A673 (cell line): ENCODE measurements at regions not wholly inside any gene's neighbourhood (a gene's known extent, or its start where the extent isn't known, plus 50 kb on each side); places are given as distances from the start of the nearest gene placed in this dataset.

Experiments used
- EZH2 ChIP-seq: fragments of 200-600 bp; sonication (generic); IDR thresholded peaks from 2 replicates; pipeline ENCODE4 v1.6.1; 2017; ENCODE audit warnings: borderline replicate concordance, low read depth, mild to moderate bottlenecking, mixed read lengths, antibody characterized with exemption, low read length; ENCODE audit not compliant: poor library complexity, severe bottlenecking
- TF ChIP-seq, protein P1 (sequence below): fragments of 300-800, 200-600 bp; sonication (generic); conservative IDR thresholded peaks from 2 replicates; pipeline ENCODE4 v1.5.1; 2017; ENCODE audit warnings: low read depth, mild to moderate bottlenecking, antibody characterized with exemption, low read length, moderate library complexity, mixed read lengths

DNA sequence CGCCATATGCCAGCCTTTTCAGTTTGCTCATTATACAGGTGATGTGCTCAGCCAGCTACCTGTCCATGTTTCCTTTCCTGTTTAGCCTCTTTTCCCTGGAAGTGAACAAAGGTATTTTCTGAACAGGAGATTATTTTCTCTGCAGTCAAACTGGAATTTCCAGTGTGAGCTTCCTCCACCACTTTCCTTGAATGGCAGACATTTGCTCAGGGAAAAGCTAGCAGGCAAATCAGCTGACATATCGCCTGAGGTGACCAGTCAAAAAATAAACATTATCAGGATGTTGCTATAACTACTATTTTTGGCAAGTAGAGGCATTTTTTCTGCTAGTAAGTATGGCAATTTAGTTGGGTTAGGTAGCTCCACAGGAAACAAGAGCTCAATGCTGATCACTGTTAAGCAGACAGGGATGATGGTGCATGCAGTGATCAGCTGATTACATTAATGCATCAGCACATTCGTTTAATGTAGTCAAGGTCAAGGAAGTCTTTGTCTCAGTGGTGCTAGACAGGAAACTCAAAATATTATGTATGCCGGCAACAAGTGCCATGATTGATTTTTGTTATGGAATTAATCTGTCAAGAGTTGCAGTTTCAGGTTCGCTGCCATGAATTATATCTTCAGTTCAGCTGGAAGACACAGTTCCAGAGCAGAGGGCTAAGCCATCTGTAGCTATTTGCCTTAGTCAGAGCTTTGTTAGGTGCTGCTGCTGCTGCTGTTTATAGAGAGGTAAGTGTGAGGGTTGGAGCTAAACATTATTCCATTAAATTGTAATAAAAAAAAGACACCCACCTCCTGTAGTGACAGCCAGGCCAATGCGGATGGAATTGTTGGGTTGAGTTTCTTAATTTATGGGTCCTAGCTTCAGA lies 179.7 kb upstream of the ST6GALNAC5 start:
- TF ChIP-seq, protein P1, sequence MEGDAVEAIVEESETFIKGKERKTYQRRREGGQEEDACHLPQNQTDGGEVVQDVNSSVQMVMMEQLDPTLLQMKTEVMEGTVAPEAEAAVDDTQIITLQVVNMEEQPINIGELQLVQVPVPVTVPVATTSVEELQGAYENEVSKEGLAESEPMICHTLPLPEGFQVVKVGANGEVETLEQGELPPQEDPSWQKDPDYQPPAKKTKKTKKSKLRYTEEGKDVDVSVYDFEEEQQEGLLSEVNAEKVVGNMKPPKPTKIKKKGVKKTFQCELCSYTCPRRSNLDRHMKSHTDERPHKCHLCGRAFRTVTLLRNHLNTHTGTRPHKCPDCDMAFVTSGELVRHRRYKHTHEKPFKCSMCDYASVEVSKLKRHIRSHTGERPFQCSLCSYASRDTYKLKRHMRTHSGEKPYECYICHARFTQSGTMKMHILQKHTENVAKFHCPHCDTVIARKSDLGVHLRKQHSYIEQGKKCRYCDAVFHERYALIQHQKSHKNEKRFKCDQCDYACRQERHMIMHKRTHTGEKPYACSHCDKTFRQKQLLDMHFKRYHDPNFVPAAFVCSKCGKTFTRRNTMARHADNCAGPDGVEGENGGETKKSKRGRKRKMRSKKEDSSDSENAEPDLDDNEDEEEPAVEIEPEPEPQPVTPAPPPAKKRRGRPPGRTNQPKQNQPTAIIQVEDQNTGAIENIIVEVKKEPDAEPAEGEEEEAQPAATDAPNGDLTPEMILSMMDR: no peak
- TF ChIP-seq EZH2: no peak
